Brain pericyte (primary cell): ENCODE measurements at regions not wholly inside any gene's neighbourhood (a gene's known extent, or its start where the extent isn't known, plus 50 kb on each side); places are given as distances from the start of the nearest gene placed in this dataset.

Experiments
- DNase-seq: peaks from one replicate; pipeline ENCODE4 v3.0.0-alpha.2; 2012; ENCODE audit warnings: low read depth, low spot score

GRCh38 chr11:123304828-123305466 lies 109.9 kb upstream of the CLMP start:
- no peak for DNase-seq

GRCh38 chr11:123303924-123304323 lies 108.9 kb upstream of the CLMP start:
- DNase-seq: no peak

GRCh38 chr11:123302751-123303195 lies 107.7 kb upstream of the CLMP start:
- no peak for DNase-seq

GRCh38 chr11:123301696-123302400 lies 106.8 kb upstream of the CLMP start:
- DNase-seq: no peak

GRCh38 chr11:123301013-123301591 lies 106.1 kb upstream of the CLMP start:
- peak; percentile 22 for DNase-seq

- no peak for DNase-seq
These were observed 104.7 kb upstream of the CLMP start for GRCh38 chr11:123299721-123300120.

- no peak for DNase-seq
These were observed 103.7 kb upstream of the CLMP start for GRCh38 chr11:123298488-123299447.

GRCh38 chr11:123292647-123293046 lies 97.6 kb upstream of the CLMP start:
- DNase-seq: no peak

- DNase-seq: no peak
These were observed 96.3 kb upstream of the CLMP start for GRCh38 chr11:123291201-123291869.

GRCh38 chr11:123286761-123287160 lies 91.7 kb upstream of the CLMP start:
- no peak for DNase-seq

GRCh38 chr11:123286255-123286654 lies 91.2 kb upstream of the CLMP start:
- no peak for DNase-seq

GRCh38 chr11:123284454-123284853 lies 89.4 kb upstream of the CLMP start:
- DNase-seq: no peak

GRCh38 chr11:123282597-123282996 lies 87.5 kb upstream of the CLMP start:
- DNase-seq: no peak

GRCh38 chr11:123273616-123274015 lies 78.6 kb upstream of the CLMP start:
- DNase-seq: no peak

GRCh38 chr11:123272565-123272964 lies 77.5 kb upstream of the CLMP start:
- no peak for DNase-seq

GRCh38 chr11:123268156-123268555 lies 73.1 kb upstream of the CLMP start:
- no peak for DNase-seq

GRCh38 chr11:123265951-123266350 lies 70.9 kb upstream of the CLMP start:
- DNase-seq: no peak

GRCh38 chr11:123264431-123264780 lies 69.4 kb upstream of the CLMP start:
- DNase-seq: no peak

- DNase-seq: no peak
These were observed 66.5 kb upstream of the CLMP start for GRCh38 chr11:123261345-123262106.

GRCh38 chr11:123260511-123261211 lies 65.6 kb upstream of the CLMP start:
- no peak for DNase-seq
